HFFc6 (cell line): ENCODE measurements at regions not wholly inside any gene's neighbourhood (a gene's known extent, or its start where the extent isn't known, plus 50 kb on each side); places are given as distances from the start of the nearest gene placed in this dataset.

Experiments
- DNase-seq: peaks from one replicate; pipeline ENCODE4 v3.0.0-alpha.2; 2018
- H3K27ac Mint-ChIP-seq: 2 replicates; pipeline ENCODE4 v1.8.0; 2020; ENCODE audit warnings: mild to moderate bottlenecking, mixed read lengths
- H3K27me3 Mint-ChIP-seq: 2 replicates; pipeline ENCODE4 v1.8.0; 2021; ENCODE audit warnings: mild to moderate bottlenecking, moderate library complexity, mixed read lengths; ENCODE audit not compliant: insufficient read depth
- H3K36me3 Mint-ChIP-seq: 2 replicates; pipeline ENCODE4 v1.8.0; 2021; ENCODE audit warnings: low read depth, mixed read lengths
- H3K4me1 Mint-ChIP-seq: 2 replicates; pipeline ENCODE4 v1.8.0; 2020; ENCODE audit warnings: low read depth, mixed read lengths
- H3K4me3 Mint-ChIP-seq: 2 replicates; pipeline ENCODE4 v1.8.0; 2020; ENCODE audit warnings: mild to moderate bottlenecking, moderate library complexity, mixed read lengths
- H3K9me3 Mint-ChIP-seq: 2 replicates; pipeline ENCODE4 v1.8.0; 2020; ENCODE audit warnings: mild to moderate bottlenecking, mixed read lengths
- TF ChIP-seq, protein P1 (sequence below): fragments of 200-600 bp; sonication (generic); IDR thresholded peaks from 2 replicates; pipeline ENCODE4 v1.5.0; 2021; ENCODE audit warnings: antibody characterized with exemption, mild to moderate bottlenecking

DNA sequence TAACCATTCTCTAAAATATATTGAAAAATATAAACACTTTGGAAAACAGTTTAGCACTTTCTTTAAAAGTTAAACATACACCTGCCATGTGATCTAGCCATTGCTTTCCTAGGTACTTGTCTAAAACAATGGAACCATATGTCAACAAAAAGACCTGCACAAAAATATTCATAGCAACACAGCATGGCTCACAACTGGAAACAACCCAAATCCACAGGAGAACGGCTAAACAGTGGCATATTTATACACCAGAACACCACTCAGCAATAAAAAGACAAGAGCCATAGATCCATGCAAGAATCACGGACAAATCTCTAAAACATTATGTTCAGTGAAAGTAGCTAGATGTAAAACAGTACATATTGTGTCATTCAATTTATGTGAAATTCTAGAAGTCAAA lies 221.3 kb upstream of the UBE2E2 start:
- Mint-ChIP-seq H3K36me3 (no peaks in the 10 kb centered on the region), H3K27ac (no peak overlapping the region), H3K9me3 (no peaks in the 10 kb centered on the region; the same call in 1 of the 2 replicates), H3K4me3 (no peak overlapping the region), H3K4me1 (peaks cover 4% of the 10 kb centered on the region; the same call in 1 of the 2 replicates), H3K27me3 (peaks cover 4% of the 10 kb centered on the region)
- no peak for DNase-seq
- TF ChIP-seq, protein P1, sequence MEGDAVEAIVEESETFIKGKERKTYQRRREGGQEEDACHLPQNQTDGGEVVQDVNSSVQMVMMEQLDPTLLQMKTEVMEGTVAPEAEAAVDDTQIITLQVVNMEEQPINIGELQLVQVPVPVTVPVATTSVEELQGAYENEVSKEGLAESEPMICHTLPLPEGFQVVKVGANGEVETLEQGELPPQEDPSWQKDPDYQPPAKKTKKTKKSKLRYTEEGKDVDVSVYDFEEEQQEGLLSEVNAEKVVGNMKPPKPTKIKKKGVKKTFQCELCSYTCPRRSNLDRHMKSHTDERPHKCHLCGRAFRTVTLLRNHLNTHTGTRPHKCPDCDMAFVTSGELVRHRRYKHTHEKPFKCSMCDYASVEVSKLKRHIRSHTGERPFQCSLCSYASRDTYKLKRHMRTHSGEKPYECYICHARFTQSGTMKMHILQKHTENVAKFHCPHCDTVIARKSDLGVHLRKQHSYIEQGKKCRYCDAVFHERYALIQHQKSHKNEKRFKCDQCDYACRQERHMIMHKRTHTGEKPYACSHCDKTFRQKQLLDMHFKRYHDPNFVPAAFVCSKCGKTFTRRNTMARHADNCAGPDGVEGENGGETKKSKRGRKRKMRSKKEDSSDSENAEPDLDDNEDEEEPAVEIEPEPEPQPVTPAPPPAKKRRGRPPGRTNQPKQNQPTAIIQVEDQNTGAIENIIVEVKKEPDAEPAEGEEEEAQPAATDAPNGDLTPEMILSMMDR = no peak

GRCh38 chr3:22982981-22983587 lies 220.0 kb upstream of the UBE2E2 start:
- no peak for DNase-seq
- TF ChIP-seq, protein P1 = no peak
- Mint-ChIP-seq H3K27ac (no peak overlapping the region), H3K4me3 (no peak overlapping the region), H3K27me3 (peaks cover 2% of the 10 kb centered on the region), H3K4me1 (peaks cover 4% of the 10 kb centered on the region; the same call in 1 of the 2 replicates), H3K9me3 (no peaks in the 10 kb centered on the region; the same call in 1 of the 2 replicates), H3K36me3 (no peaks in the 10 kb centered on the region)

DNA sequence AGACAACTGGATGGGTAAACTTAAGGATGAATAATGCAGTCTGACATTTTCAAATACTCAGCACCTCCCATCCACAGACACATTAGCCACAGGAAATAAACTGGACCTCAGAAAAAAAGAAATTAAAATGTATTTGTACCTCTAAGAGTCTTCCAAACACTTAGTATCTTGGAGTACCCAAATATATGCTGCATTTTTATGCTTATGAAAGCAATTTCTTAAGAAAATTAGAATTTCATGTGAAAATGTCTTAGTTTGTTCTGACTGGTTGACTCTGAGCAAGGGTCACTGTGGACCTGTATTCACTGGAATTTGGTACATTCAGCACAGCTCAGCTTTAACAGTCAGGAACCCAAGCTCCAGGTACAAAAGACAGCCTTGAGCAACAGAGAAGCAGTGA lies 216.2 kb upstream of the UBE2E2 start:
- no peak overlapping the region for H3K4me3 Mint-ChIP-seq
- H3K27me3 Mint-ChIP-seq = peaks cover 2% of the 10 kb centered on the region
- TF ChIP-seq, protein P1 = no peak
- no peaks in the 10 kb centered on the region for H3K36me3 Mint-ChIP-seq
- no peak overlapping the region for H3K27ac Mint-ChIP-seq
- DNase-seq = no peak
- H3K4me1 Mint-ChIP-seq = no peaks in the 10 kb centered on the region
- H3K9me3 Mint-ChIP-seq = peaks cover 9% of the 10 kb centered on the region; the same call in 1 of the 2 replicates

- Mint-ChIP-seq H3K9me3 (peaks cover 9% of the 10 kb centered on the region; the same call in 1 of the 2 replicates), H3K4me1 (no peaks in the 10 kb centered on the region), H3K4me3 (no peak overlapping the region), H3K36me3 (no peaks in the 10 kb centered on the region), H3K27me3 (peaks cover 2% of the 10 kb centered on the region), H3K27ac (no peak overlapping the region)
- TF ChIP-seq, protein P1 = no peak
- DNase-seq = no peak
Observed at GRCh38 chr3:22988566-22988965, 214.6 kb upstream of the UBE2E2 start.

DNA sequence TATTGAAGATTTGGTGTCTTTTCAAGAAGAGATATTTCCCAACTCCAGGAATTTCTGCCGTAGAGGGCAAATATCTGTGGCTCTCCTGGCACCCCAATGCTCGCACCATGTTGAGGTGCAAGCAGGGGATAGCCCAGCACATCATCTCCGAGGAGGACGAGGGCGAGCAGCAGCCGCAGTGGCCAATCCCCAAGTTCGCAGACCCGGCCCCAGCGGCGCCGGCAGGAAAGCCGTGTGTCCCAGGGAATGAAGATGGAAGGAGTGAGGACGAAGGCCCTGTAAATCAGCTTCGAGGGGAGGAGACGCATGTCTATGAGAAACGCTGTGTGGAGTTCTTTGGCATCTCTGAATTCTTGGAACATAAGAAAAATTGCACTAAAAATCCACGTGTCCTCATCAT lies 213.4 kb upstream of the UBE2E2 start:
- H3K9me3 Mint-ChIP-seq = peaks cover 9% of the 10 kb centered on the region; the same call in 1 of the 2 replicates
- H3K27me3 Mint-ChIP-seq = no peaks in the 10 kb centered on the region; the same call in 1 of the 2 replicates
- no peak overlapping the region for H3K27ac Mint-ChIP-seq
- H3K4me3 Mint-ChIP-seq = no peak overlapping the region
- no peaks in the 10 kb centered on the region for H3K36me3 Mint-ChIP-seq
- no peak for DNase-seq
- TF ChIP-seq, protein P1 = no peak
- H3K4me1 Mint-ChIP-seq = no peaks in the 10 kb centered on the region
